IPS-18a (cell line): ENCODE measurements at regions not wholly inside any gene's neighbourhood (a gene's known extent, or its start where the extent isn't known, plus 50 kb on each side); places are given as distances from the start of the nearest gene placed in this dataset.
"Not testable (repeated sequence)": the region's sequence is repeated elsewhere in the genome, so short reads cannot be mapped to it uniquely, and the experiment has no call there.

Experiments used
- H3K27ac ChIP-seq: one replicate; pipeline ENCODE4 v1.5.1; 2013; ENCODE audit warnings: low read length
- H3K27me3 ChIP-seq: one replicate; pipeline ENCODE4 v1.6.1; 2013; ENCODE audit warnings: mild to moderate bottlenecking, low read length; ENCODE audit not compliant: control insufficient read depth, insufficient read depth
- H3K36me3 ChIP-seq: one replicate; pipeline ENCODE4 v1.6.1; 2013; ENCODE audit warnings: low read depth, low read length; ENCODE audit not compliant: control insufficient read depth
- H3K4me1 ChIP-seq: one replicate; pipeline ENCODE4 v1.6.1; 2013; ENCODE audit warnings: low read depth, low read length; ENCODE audit not compliant: control insufficient read depth
- H3K4me3 ChIP-seq: one replicate; pipeline ENCODE4 v1.5.1; 2013; ENCODE audit warnings: low read length
- H3K9ac ChIP-seq: one replicate; pipeline ENCODE4 v1.6.1; 2013; ENCODE audit warnings: mild to moderate bottlenecking, low read length, moderate library complexity
- H3K9me3 ChIP-seq: one replicate; pipeline ENCODE4 v1.6.1; 2013; ENCODE audit warnings: low read depth, low read length; ENCODE audit not compliant: control insufficient read depth

- Histone ChIP-seq H3K9ac (no peak overlapping the region), H3K27ac (no peak overlapping the region), H3K9me3 (no peaks in the 10 kb centered on the region), H3K4me1 (no peaks in the 10 kb centered on the region), H3K36me3 (no peaks in the 10 kb centered on the region), H3K27me3 (no peaks in the 10 kb centered on the region), H3K4me3 (no peak overlapping the region)
Measured at GRCh38 chrX:13448941-13449340, 120.5 kb upstream of the EGFL6 start.

- H3K9me3 ChIP-seq, H3K27me3 ChIP-seq, H3K36me3 ChIP-seq, H3K4me3 ChIP-seq, H3K4me1 ChIP-seq, H3K27ac ChIP-seq, H3K9ac ChIP-seq: not testable (repeated sequence)
Measured at GRCh38 chrX:13441608-13442007, 121.8 kb upstream of the ATXN3L start.

DNA sequence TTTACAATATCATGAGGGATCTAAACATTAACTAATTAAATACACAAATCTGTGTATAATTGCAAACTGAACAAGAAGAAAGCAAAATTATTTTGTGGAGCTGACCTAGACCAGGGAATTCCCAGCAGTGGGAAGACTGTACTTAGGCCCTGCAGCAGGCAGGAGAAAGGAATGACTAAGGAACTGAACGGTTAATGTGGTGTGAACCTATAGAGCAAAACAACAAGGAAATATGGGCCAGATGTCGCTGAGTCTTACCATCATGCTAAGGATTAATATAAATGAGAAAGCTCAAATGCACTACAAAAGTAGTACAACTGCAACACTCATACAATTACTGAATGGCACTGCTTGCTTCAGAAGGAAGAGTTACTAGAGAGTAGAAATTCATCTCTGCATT, 120.3 kb upstream of the ATXN3L start:
- Histone ChIP-seq H3K27ac (no peak overlapping the region), H3K9me3 (no peaks in the 10 kb centered on the region), H3K27me3 (no peaks in the 10 kb centered on the region), H3K4me1 (no peaks in the 10 kb centered on the region), H3K36me3 (no peaks in the 10 kb centered on the region), H3K4me3 (no peak overlapping the region), H3K9ac (no peak overlapping the region)

GRCh38 chrX:13433298-13433605, 113.4 kb upstream of the ATXN3L start:
- Histone ChIP-seq H3K27ac (no peak overlapping the region), H3K4me3 (no peak overlapping the region), H3K36me3 (no peaks in the 10 kb centered on the region), H3K4me1 (peaks cover 5% of the 10 kb centered on the region), H3K9ac (no peak overlapping the region), H3K9me3 (no peaks in the 10 kb centered on the region), H3K27me3 (no peaks in the 10 kb centered on the region)

- Histone ChIP-seq H3K4me1 (peaks cover 11% of the 10 kb centered on the region), H3K27ac (no peak overlapping the region), H3K27me3 (no peaks in the 10 kb centered on the region), H3K4me3 (no peak overlapping the region), H3K9me3 (no peaks in the 10 kb centered on the region), H3K9ac (no peak overlapping the region), H3K36me3 (no peaks in the 10 kb centered on the region)
Measured at GRCh38 chrX:13432414-13433297, 112.8 kb upstream of the ATXN3L start.

DNA sequence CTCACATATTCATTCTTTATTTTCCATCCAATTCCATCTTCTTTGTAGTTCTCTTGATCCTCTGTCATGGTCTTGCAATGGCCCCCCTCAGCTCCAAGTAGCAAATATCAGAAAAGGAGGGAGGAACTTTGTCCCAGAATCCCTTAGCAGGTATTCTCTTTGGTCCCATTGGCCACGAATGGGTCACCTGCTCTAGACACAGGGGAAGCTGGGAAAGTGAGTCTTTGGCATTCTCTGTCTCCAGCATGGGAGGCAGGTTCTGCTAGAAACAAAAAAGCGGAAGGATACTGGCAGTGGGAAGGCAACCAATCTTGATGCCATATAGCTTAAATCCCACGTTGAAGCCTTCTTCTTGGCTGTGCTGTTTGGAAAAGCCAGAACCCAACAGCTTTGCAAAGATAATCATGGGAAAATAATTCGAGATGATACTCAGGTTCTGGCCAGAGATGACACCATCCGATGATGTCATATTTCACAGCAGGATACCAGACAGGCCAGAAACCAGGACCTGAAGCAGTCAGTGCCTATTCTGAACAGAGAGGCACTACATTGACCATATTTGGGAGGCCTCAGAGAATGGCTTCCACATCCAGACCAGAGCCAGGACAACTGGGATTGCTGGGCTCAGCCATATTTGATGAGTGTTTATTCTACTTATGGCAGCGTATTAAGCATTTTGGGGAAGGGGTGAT, 110.4 kb upstream of the ATXN3L start:
- peaks cover 2% of the 10 kb centered on the region for H3K9me3 ChIP-seq
- H3K27ac ChIP-seq: no peak overlapping the region
- H3K4me3 ChIP-seq: no peak overlapping the region
- no peak overlapping the region for H3K9ac ChIP-seq
- no peaks in the 10 kb centered on the region for H3K36me3 ChIP-seq
- H3K27me3 ChIP-seq: no peaks in the 10 kb centered on the region
- H3K4me1 ChIP-seq: peaks cover 15% of the 10 kb centered on the region

- Histone ChIP-seq H3K4me1 (peaks cover 15% of the 10 kb centered on the region), H3K27me3 (no peaks in the 10 kb centered on the region), H3K36me3 (no peaks in the 10 kb centered on the region), H3K9me3 (peaks cover 3% of the 10 kb centered on the region), H3K9ac (no peak overlapping the region), H3K27ac (no peak overlapping the region), H3K4me3 (no peak overlapping the region)
Measured at GRCh38 chrX:13428053-13428786, 108.4 kb upstream of the ATXN3L start.

- no peak overlapping the region for H3K27ac ChIP-seq
- H3K9ac ChIP-seq: no peak overlapping the region
- no peak overlapping the region for H3K4me3 ChIP-seq
- H3K4me1 ChIP-seq: peaks cover 18% of the 10 kb centered on the region
- H3K27me3 ChIP-seq: no peaks in the 10 kb centered on the region
- peaks cover 3% of the 10 kb centered on the region for H3K9me3 ChIP-seq
- no peaks in the 10 kb centered on the region for H3K36me3 ChIP-seq
Measured at GRCh38 chrX:13427441-13428052, 107.7 kb upstream of the ATXN3L start.

DNA sequence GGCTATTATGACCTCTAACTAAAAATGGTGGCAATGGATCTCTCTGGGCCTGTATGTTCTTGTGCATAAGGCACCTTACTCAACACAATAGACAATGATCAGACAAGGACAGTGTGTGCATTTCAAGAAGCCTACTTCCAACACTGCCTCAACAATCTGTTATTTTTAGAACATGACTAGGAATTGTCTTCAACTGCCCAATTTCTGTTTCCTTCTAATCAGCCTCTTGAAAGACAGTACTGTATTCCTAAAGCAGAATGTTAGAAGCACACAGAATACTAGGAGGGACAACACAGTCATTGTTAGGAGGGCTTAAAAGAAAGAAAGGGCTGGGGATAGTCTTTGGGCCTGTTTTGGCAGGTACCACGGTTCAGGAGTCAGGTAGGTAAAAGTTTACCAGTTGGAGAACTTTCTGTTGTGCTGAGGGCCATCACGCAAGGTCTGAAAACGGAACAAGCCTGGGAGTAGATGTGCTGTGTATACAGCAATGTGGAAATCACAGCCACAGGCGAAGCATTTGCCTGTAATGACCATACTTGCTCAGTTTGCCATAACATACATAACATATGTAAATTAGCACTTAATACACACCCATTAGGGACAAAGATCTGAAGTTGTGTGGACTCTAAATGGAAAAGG, 100.8 kb upstream of the ATXN3L start:
- Histone ChIP-seq H3K36me3 (no peaks in the 10 kb centered on the region), H3K4me1 (peaks cover 3% of the 10 kb centered on the region), H3K27me3 (no peaks in the 10 kb centered on the region), H3K4me3 (no peak overlapping the region), H3K9me3 (peaks cover 3% of the 10 kb centered on the region), H3K27ac (no peak overlapping the region), H3K9ac (no peak overlapping the region)

DNA sequence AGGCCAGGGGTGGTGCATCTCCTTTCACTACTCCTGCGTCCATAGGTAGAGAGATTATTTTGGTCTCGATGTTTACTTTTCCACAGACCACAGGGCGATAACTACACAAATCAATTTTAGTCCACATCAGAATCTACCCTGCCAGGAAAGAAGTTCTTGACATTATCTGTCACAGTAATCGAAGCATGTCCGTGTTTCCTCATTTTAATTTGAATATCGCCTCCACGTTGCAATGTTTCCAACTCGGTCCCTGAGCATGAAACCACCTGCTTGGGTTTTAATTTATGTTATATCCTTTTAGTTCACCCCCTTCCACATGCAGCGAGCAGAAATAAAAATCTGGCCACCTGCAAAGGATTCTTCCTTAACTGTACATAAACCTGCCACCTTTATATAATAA, 100.1 kb upstream of the ATXN3L start:
- H3K9me3 ChIP-seq: no peaks in the 10 kb centered on the region
- H3K27me3 ChIP-seq: no peaks in the 10 kb centered on the region
- no peak overlapping the region for H3K27ac ChIP-seq
- no peak overlapping the region for H3K9ac ChIP-seq
- H3K4me3 ChIP-seq: no peak overlapping the region
- peaks cover 9% of the 10 kb centered on the region for H3K4me1 ChIP-seq
- no peaks in the 10 kb centered on the region for H3K36me3 ChIP-seq

- Histone ChIP-seq H3K9me3 (no peaks in the 10 kb centered on the region), H3K9ac (no peak overlapping the region), H3K27ac (no peak overlapping the region), H3K27me3 (no peaks in the 10 kb centered on the region), H3K36me3 (no peaks in the 10 kb centered on the region), H3K4me3 (no peak overlapping the region), H3K4me1 (peaks cover 16% of the 10 kb centered on the region)
Measured at GRCh38 chrX:13419276-13419675, 99.4 kb upstream of the ATXN3L start.
